COLO668 (cell line): ENCODE measurements at regions not wholly inside any gene's neighbourhood (a gene's known extent, or its start where the extent isn't known, plus 50 kb on each side); places are given as distances from the start of the nearest gene placed in this dataset.
A peak's percentile ranks its signal among the peaks of the same experiment; 100 is the strongest.
"Not testable (repeated sequence)": the region's sequence is repeated elsewhere in the genome, so short reads cannot be mapped to it uniquely, and the experiment has no call there.

ENCODE experiments used
- DNase-seq: peaks from one replicate; lab custom pipeline; 2025; ENCODE audit not compliant: unreplicated experiment; lab: John Stamatoyannopoulos, UW

DNA sequence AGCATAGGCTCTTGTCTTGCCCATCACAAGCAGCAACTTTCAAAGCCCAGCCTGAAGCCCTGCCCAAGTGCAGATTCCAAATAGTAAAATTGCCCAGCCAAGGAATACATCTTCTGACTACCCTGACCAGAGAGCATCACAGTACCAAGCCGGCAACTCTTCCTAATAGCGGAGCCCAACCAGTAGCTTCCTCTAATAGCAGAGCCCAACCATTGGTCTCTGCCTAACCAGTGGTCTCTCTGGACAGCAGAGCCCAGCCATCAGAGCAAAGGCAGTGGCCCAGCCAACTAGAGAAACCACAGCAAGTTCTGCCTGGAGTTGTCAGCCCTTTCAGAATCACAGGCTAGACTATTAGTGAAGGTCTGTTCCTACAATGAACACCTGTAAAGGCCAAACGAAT is 285.6 kb downstream of the HGF start:
- DNase-seq: no peak

GRCh38 chr7:81482600-81483186 is 287.2 kb downstream of the HGF start:
- DNase-seq: no peak

- peak; percentile 65 for DNase-seq
Measured at GRCh38 chr7:81478664-81479063, 291.2 kb downstream of the HGF start.

DNA sequence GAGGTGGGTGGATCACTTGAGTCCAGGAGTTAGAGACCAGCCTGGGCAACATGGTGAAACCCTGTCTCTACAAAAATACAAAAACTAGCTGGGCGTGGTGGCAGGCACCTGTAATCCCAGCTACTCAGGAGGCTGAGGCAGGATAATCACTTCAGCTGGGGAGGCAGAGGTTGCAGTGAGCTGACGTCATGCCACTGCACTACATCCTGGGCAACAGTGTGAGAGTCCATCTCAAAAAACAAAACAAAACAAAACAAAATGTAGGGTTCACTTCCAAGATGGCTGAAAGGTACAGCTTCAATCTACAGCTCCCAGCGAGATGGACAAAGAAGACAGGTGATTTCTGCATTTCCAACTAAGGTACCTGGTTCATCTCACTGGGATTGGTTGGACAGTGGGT is 291.6 kb downstream of the HGF start:
- DNase-seq: not testable (repeated sequence)

GRCh38 chr7:81473236-81473635 is 296.6 kb downstream of the HGF start:
- DNase-seq: no peak

- DNase-seq: no peak
Measured at GRCh38 chr7:81470724-81471379, 299.0 kb downstream of the HGF start.

DNA sequence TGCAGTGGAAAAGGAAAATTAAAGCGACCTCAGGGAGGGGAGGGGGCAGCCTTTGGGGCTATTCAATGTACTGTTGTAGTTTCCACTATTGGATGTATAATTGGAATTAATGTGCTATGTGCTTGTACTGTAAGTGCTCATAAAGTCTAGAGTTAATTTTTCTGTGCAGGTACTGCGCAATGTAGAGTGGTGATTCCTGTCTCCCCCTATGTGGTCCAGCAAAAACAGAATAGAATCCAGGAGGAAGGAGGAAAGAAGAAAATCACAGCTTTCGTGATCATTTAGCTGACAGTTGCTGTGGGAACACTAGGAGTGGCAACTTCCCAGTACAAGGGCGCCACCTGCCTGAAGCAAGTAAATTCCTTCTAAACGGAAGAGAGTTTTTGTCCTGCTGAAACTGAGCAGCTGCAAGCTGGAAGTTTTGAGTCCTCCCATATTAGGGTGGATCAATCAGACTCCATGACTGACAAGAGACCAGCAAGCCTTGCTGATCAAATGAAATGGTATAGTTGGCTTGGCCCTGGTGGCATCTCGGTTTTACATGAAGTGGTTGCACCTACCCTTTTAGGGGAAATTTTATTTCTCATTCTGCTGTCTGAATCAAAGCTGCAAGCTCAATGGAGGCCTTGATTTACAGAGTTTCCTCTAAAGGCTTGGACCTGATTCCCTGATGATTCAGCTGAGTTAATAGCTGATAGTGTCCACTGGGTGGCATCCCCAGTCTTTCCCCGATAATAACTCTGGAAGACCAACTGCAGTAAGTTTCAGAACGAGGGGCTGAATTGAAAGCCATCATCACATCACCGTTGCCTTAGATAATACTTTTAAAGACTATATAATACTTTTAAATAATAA is 299.8 kb downstream of the HGF start:
- peak; percentile 64 for DNase-seq

DNA sequence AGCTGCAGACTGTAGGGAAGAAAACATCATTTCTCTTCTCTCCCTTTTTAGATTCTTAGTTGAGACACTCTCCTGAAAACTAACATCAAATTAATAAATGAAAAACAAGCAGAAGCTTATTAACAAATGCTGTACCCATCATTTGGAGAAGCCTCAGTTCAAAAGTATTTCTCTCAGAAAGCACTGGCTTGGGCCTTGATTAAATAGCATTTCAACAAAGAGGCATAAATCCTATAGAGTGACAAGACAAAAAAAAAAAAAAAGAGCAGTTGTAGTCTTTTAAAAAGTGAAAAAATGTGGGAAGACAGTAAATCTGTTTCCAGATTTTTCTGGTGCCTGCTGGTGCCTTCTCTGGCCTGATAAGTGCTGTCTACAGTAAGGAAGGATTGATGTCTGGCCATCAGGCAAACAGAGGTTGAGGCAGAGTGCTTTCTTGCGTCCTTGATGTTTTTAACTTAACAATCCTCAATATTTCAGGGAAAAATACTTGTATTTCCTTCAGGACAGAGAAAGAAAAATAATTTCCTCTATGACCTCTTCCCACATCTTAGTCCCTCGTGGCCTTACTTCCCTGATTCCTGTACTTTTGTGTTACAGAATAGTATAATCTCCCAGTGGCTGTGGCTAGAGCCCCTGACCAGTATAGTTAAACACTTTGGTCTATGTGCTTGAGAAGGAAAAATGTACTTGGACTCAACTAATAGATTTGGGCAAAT is 300.5 kb downstream of the HGF start:
- no peak for DNase-seq

GRCh38 chr7:81468526-81468925 is 301.3 kb downstream of the HGF start:
- DNase-seq: no peak

DNA sequence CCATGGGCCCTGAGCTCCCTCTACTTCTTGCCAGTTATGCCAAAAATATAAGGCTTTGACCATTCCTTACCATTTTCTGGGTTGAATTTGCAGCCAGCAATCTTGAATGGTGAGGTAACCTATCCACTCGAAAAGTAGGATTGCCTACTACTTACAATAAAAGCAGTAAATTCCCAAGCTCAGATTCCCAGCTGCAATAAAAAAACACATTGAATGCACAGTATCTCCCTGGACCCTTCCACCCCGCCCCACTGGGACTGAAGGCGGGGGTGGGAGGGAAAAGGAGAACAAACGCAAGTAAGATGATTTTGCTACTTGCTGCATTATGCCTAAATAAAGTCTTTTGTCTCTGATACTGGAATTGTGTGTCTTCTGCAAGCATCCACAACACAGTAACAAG is 301.9 kb downstream of the HGF start:
- DNase-seq: no peak

DNA sequence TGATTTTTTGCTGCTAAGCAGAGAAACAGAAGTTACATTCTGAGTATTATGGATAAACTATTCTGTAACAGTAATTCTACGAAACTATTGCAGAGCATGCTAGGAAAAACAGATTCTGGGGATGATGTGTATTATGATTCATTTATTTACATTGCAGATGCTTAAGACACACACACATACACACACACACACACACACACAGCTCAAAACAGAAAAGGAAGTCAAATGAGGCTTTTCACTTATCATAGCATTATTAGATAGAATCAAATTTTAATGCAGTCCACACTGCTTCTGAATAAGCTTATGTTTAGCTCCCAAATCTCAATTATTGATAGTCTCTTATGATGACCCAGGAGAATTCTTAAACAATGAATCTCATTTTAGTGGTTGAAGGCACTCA is 307.2 kb downstream of the HGF start:
- no peak for DNase-seq

DNA sequence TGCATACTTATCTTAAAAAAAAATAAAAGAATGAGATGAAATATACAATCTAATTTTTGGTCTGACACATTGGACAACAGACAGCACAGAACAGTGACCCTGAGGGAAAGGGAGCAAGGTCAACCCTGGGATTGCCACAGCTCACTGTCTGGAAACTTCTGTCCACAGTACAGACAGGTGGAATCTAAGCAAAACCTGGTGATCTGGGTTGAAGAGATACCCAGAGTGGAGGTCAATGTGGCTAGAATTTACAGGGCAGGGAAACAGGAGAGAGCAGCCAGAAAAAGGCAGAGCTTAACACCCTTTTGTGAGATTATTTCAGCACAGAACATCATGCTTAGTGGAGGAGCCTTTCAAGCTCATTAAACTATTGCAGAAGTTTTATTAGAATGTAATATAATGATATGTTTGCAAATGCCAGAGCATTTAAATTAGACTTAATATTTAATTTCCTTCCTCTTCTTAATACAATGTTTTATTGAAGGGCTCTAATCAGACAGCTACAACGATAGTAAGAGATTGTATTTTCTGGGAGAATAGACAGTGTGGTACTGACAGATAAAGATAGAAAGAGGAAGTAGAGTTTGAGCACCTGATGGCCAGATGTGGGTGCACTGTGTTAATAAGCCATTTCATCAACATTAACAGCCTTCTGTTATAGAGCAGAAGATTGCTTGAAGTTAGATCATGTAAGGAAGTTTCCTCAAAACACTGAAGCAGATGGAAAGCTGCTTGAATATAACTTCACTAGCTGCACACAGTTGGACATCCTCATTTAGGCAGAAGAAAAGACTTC is 309.4 kb downstream of the HGF start:
- DNase-seq: no peak

- no peak for DNase-seq
Measured at GRCh38 chr7:81459485-81459884, 310.4 kb downstream of the HGF start.

DNA sequence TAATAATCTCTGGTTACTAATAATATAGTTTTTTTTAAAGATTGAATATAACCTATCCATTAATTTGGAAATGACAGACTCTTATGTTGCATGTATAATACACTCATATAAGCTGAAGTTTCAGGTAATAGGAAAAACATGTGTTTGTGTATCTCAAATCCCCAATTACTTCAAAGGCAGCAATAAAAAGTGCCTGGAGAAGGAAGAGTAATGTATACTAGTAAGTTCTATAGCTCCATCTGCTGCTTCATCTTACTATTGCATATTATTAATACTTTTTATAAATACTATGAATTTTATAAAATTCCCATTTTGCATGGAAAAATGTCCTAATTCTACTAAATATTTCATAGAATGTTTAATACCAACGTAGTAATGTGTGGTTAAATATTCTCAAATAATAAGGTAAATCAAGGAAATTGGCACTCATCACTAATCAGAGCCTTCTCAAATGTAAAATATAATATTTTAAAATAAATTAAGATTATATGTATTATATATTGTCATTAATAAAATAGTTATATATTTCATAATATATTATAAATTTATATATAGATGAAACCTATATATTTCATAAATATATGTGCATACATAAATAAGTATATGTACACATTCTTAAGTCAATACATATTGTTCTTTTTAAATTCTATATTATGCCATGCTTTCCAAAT is 311.9 kb downstream of the HGF start:
- no peak for DNase-seq

- DNase-seq: not testable (repeated sequence)
Measured at GRCh38 chr7:81453770-81454169, 316.1 kb downstream of the HGF start.

- DNase-seq: no peak
Measured at GRCh38 chr7:81449105-81449504, 320.7 kb downstream of the HGF start.

GRCh38 chr7:81447351-81447952 is 322.4 kb downstream of the HGF start:
- DNase-seq: peak; percentile 4

DNA sequence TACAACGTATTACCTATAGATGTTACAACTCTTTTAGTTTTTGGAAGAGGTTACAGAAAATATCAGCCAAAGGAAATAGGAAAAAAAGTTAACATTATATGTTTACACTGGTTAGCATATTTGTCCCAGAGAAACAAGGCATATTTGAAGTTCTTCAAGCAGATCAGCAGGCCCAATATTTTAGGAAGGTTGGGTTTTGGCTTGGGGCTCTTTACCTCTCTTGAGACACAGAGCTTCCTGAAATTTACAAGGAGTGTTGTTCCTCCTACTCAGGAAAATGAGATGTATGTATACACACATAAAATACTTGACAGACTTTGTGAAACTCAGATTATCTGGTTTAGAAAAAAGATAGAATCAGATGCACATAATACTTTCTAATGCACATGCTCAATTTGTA is 323.6 kb downstream of the HGF start:
- no peak for DNase-seq

DNA sequence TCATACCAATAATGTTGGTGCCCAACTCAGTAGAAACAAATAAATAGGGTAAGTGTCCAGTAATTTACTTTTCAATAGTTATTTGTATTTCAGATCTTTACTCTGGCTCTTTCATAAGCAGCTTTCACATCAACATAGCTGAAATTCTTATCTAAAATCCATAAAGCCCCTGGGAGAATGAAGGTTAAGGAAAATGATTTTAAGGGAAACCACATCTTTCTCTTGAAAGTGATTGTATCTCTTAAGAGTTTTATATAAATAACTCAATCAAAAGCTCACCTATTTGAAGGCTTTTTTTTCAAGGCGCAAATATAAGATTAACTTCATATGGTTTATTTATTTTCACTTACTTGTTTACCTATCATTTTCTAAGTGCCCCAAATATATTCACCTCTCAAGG is 324.4 kb downstream of the HGF start:
- DNase-seq: no peak

DNA sequence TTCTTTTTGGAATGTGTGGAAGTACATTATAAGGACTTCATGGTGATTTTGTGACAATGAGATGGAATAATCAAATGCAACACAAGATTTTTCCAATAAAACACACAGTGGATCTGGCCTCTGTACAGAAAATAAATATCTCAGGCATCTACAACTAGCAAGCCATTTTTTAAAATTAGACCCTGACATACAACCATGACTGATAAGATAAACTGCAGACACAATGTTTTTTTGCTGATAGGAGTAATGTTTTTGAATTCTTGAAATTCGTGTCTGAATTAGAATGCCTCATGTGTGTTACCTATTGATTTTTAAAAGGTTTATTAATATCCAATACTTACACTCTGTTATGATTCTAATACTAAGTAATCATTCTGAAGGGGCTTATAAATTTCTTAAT is 328.1 kb downstream of the HGF start:
- no peak for DNase-seq
